ENCODE measurements at regions not wholly inside any gene's neighbourhood (a gene's known extent, or its start where the extent isn't known, plus 50 kb on each side); places are given as distances from the start of the nearest gene placed in this dataset.

DNA sequence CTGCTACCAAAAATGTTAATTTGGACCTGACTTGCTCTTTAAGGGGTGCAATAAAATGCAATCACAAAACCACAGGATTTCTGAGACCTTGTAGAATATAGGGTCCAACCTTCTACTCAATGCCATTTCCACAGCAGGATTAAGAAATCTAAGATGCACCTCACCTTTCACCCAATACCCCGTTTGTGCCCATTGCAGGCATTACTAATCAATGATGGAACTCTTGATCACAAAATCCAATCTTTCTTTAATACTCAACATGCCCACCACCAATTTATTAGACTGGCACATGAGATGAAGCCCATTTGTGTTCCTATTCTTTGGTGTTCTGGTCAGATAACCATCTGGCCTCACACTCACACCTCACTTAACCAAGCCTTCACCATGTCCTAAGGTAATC is 117.2 kb upstream of the IGSF21 start:
- Histone ChIP-seq H4K5ac (ENCODE audit: insufficient read length, low read depth, low read length) (no peak overlapping the region), H2BK5ac (ENCODE audit: insufficient read length, low read length) (no peak overlapping the region), H3K27me3 (ENCODE audit: insufficient read depth, low read length) (no peaks in the 10 kb centered on the region), H3K9me3 (ENCODE audit: control insufficient read depth, low read depth, low read length) (no peaks in the 10 kb centered on the region), H3K4ac (ENCODE audit: low read depth, low read length) (no peak overlapping the region), H3K14ac (ENCODE audit: insufficient read depth, low read length) (no peak overlapping the region), H2BK15ac (ENCODE audit: low read depth, low read length) (no peak overlapping the region), H4K20me1 (ENCODE audit: control insufficient read depth, insufficient read depth, insufficient read length) (no peaks in the 10 kb centered on the region), H3K79me2 (ENCODE audit: insufficient read depth, low read length) (no peaks in the 10 kb centered on the region), H4K91ac (ENCODE audit: insufficient read length, low read depth, low read length) (no peak overlapping the region), H2BK20ac (ENCODE audit: low read depth, low read length, poor library complexity, severe bottlenecking) (no peak overlapping the region), H3K23ac (ENCODE audit: insufficient read length, low read depth, low read length) (no peak overlapping the region), H3K56ac (ENCODE audit: insufficient read length, low read depth, low read length) (no peak overlapping the region), H2BK12ac (ENCODE audit: insufficient read length, low read depth, low read length) (no peak overlapping the region), H2BK120ac (ENCODE audit: low read depth, low read length, poor library complexity, severe bottlenecking) (no peak overlapping the region), H2AK5ac (ENCODE audit: insufficient read length, low read length) (no peak overlapping the region), H3K4me1 (ENCODE audit: insufficient read depth, low read length) (no peaks in the 10 kb centered on the region), H3K79me1 (ENCODE audit: insufficient read depth, low read depth, low read length, poor library complexity, severe bottlenecking) (no peaks in the 10 kb centered on the region), H2AFZ (ENCODE audit: low read length) (no peak overlapping the region), H3K18ac (ENCODE audit: insufficient read length, low read depth, low read length) (no peak overlapping the region), H3T11ph (ENCODE audit: low read length) (no peak overlapping the region), H4K8ac (replicated peaks; ENCODE audit: insufficient read length, low read depth, low read length) (no peak overlapping the region), H3K27ac (ENCODE audit: insufficient read length, low read depth, low read length) (no peak overlapping the region), H3K23me2 (ENCODE audit: insufficient read length, low read depth, low read length, poor library complexity, severe bottlenecking) (no peaks in the 10 kb centered on the region), H3K9ac (ENCODE audit: extremely low read depth, insufficient read length, low read length) (no peak overlapping the region), H3K4me2 (ENCODE audit: insufficient read depth, insufficient read length, low read length) (no peak overlapping the region)
- Mint-ChIP-seq H3K4me1 (no peaks in the 10 kb centered on the region), H3K36me3 (ENCODE audit: insufficient read depth in 1 of 3, low read depth in 3 of 3) (no peaks in the 10 kb centered on the region), H3K27ac (no peak overlapping the region), H3K27me3 (ENCODE audit: low read depth) (peaks cover 26% of the 10 kb centered on the region), H3K9me3 (no peaks in the 10 kb centered on the region; a peak in 1 of 5 replicates), H3K4me3 (no peak overlapping the region)
- WGBS (ENCODE audit: extremely low coverage, insufficient read length, low lambda C conversion rate) = no CpG with 5 or more reads among the region's 1 CpG
- DNase-seq = no peak
- TF ChIP-seq, protein P1, sequence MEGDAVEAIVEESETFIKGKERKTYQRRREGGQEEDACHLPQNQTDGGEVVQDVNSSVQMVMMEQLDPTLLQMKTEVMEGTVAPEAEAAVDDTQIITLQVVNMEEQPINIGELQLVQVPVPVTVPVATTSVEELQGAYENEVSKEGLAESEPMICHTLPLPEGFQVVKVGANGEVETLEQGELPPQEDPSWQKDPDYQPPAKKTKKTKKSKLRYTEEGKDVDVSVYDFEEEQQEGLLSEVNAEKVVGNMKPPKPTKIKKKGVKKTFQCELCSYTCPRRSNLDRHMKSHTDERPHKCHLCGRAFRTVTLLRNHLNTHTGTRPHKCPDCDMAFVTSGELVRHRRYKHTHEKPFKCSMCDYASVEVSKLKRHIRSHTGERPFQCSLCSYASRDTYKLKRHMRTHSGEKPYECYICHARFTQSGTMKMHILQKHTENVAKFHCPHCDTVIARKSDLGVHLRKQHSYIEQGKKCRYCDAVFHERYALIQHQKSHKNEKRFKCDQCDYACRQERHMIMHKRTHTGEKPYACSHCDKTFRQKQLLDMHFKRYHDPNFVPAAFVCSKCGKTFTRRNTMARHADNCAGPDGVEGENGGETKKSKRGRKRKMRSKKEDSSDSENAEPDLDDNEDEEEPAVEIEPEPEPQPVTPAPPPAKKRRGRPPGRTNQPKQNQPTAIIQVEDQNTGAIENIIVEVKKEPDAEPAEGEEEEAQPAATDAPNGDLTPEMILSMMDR (conservative IDR thresholded peaks at IDR 0.05) = no peak

Measured in H9 (cell line).